ENCODE measurements at regions not wholly inside any gene's neighbourhood (a gene's known extent, or its start where the extent isn't known, plus 50 kb on each side); places are given as distances from the start of the nearest gene placed in this dataset.

GRCh38 chr1:73181190-73181540 lies 898.8 kb upstream of the NEGR1 start:
- TF ChIP-seq, protein P1, sequence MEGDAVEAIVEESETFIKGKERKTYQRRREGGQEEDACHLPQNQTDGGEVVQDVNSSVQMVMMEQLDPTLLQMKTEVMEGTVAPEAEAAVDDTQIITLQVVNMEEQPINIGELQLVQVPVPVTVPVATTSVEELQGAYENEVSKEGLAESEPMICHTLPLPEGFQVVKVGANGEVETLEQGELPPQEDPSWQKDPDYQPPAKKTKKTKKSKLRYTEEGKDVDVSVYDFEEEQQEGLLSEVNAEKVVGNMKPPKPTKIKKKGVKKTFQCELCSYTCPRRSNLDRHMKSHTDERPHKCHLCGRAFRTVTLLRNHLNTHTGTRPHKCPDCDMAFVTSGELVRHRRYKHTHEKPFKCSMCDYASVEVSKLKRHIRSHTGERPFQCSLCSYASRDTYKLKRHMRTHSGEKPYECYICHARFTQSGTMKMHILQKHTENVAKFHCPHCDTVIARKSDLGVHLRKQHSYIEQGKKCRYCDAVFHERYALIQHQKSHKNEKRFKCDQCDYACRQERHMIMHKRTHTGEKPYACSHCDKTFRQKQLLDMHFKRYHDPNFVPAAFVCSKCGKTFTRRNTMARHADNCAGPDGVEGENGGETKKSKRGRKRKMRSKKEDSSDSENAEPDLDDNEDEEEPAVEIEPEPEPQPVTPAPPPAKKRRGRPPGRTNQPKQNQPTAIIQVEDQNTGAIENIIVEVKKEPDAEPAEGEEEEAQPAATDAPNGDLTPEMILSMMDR (IDR thresholded peaks at IDR 0.05; ENCODE audit: control insufficient read depth, extremely low read depth, insufficient read depth), result no peak
- DNase-seq (ENCODE audit: low read depth), result no peak
- H3K4me3 ChIP-seq (ENCODE audit: low read depth, low read length), result no peak overlapping the region

DNA sequence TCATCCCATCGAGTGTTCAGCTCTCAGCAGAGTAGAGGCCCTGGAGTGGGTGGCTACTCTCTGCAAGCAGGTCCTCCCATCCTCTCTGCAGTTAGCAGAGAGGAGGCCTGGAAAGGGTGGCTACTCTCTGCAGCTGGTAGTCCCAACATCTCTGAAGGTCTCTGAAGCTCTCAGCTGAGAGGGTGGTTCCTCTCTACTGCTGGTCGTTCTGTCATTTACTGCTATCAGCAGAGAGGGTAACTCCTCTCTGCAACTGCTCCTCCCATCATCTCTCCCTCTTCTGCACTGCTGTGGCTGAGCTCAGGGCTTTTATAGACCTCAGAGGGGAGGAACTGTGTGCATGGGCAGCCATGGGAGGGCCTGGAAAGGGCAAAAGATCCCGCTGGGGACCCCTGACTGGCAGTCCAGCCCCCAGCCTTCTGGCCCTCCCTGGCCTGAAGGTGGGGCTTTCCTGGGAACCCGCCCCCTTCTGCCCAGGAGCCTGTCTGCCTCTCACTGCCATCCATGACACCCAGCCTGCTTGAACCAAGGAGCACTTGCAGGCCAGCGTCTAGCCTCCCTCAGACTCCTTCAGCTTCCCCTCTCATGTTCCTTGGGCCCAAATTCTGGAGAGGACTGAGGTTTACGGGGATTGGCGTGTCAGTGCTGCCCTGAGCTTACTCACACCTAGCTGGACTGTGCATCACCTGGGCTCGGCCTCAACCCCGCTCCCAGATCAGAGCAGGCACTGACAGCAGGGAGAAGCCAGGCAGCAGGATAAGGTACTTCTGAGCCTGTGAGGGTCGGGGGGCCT lies 898.3 kb upstream of the NEGR1 start:
- H3K4me3 ChIP-seq (ENCODE audit: low read depth, low read length), result no peak overlapping the region
- TF ChIP-seq, protein P1 (IDR thresholded peaks at IDR 0.05; ENCODE audit: control insufficient read depth, extremely low read depth, insufficient read depth), result no peak
- DNase-seq (ENCODE audit: low read depth), result no peak

- no peak for DNase-seq (ENCODE audit: low read depth)
- no peak overlapping the region for H3K4me3 ChIP-seq (ENCODE audit: low read depth, low read length)
- TF ChIP-seq, protein P1 (IDR thresholded peaks at IDR 0.05; ENCODE audit: control insufficient read depth, extremely low read depth, insufficient read depth), result no peak
These were observed 894.6 kb upstream of the NEGR1 start for GRCh38 chr1:73176902-73177301.

DNA sequence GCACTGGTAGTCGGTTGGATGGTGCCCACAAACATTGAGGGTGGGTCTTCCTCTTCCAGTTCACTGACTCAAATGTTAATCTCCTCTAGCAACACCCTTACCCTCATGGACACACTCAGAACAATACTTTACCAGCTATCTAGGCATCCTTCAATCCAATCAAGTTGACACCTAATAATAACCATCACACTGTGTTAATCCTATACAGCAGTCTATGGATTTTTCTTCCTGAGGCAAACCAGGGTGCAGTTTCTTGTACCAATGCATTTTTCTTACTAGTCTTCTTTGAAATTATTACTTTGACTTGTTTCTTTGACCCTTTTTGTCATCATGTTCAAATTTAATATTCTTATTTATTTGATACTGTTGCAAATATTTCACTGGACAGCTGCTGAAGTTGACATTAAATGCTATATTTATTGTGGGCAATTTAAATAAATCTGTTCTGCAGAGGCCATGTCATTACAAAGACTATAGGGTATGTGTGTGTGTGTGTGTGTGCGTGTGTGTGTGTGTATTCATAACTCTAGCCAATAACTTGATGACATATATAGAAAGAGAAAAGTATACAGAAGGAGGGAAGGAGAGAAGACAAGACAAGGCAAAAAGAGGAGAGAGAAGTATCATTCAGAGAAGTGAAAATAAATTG lies 884.8 kb upstream of the NEGR1 start:
- TF ChIP-seq, protein P1 (IDR thresholded peaks at IDR 0.05; ENCODE audit: control insufficient read depth, extremely low read depth, insufficient read depth), result no peak
- H3K4me3 ChIP-seq (ENCODE audit: low read depth, low read length), result no peak overlapping the region
- no peak for DNase-seq (ENCODE audit: low read depth)

GRCh38 chr1:73162564-73162963 lies 880.2 kb upstream of the NEGR1 start:
- DNase-seq (ENCODE audit: low read depth), result no peak
- H3K4me3 ChIP-seq (ENCODE audit: low read depth, low read length), result no peak overlapping the region
- TF ChIP-seq, protein P1 (IDR thresholded peaks at IDR 0.05; ENCODE audit: control insufficient read depth, extremely low read depth, insufficient read depth), result no peak

DNA sequence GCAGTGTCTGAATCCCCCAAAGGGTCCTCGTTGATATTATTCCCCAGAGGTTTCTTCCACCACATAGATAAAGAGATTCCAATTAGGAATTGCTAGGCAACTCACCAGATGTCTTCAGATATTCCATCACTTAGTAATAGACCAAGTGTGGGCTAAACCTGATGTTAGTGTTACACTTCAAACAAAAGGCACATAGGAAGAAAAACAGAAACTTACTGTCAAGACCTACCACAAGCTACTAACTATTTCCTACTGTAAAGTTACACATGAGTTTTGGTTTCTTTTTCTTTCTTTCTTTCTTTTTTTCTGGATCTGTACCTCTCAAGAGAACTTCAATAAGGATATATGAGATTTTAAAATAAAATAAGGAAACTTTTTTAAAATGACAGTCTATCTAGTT lies 879.1 kb upstream of the NEGR1 start:
- H3K4me3 ChIP-seq (ENCODE audit: low read depth, low read length), result no peak overlapping the region
- no peak for DNase-seq (ENCODE audit: low read depth)
- TF ChIP-seq, protein P1 (IDR thresholded peaks at IDR 0.05; ENCODE audit: control insufficient read depth, extremely low read depth, insufficient read depth), result no peak

Data from LNCaP clone FGC (cell line).